Stimulated activated CD8-positive, alpha-beta memory T cell treated with anti-CD3 and anti-CD28 coated beads, Interleukin-15, amount 100 ng/mL, for 4 hours (primary cell): ENCODE measurements at regions not wholly inside any gene's neighbourhood (a gene's known extent, or its start where the extent isn't known, plus 50 kb on each side); places are given as distances from the start of the nearest gene placed in this dataset.

Experiments used
- DNase-seq, 2 donors: peaks; one replicate each; pipeline ENCODE4 v3.0.0-alpha.2; 2020; ENCODE audit warnings: low read depth in 2 of 2

- DNase-seq = no peak
Observed at GRCh38 chr1:87783315-87783714, 454.6 kb downstream of the LMO4 start.

- DNase-seq = no peak
Observed at GRCh38 chr1:87785386-87785785, 456.7 kb downstream of the LMO4 start.

GRCh38 chr1:87786229-87786628 is 457.5 kb downstream of the LMO4 start:
- DNase-seq = no peak

GRCh38 chr1:87786861-87787545 is 458.3 kb downstream of the LMO4 start:
- DNase-seq = no peak

GRCh38 chr1:87787551-87787950 is 458.9 kb downstream of the LMO4 start:
- no peak for DNase-seq

GRCh38 chr1:87790756-87791155 is 462.1 kb downstream of the LMO4 start:
- DNase-seq = no peak

GRCh38 chr1:87791931-87792740 is 463.5 kb downstream of the LMO4 start:
- no peak for DNase-seq

GRCh38 chr1:87794788-87795614 is 466.3 kb downstream of the LMO4 start:
- DNase-seq = no peak

- DNase-seq = no peak
Observed at GRCh38 chr1:87795615-87796337, 467.1 kb downstream of the LMO4 start.

- DNase-seq = no peak
Observed at GRCh38 chr1:87796471-87796901, 467.8 kb downstream of the LMO4 start.

- DNase-seq = no peak
Observed at GRCh38 chr1:87799451-87799850, 470.8 kb downstream of the LMO4 start.

- no peak for DNase-seq
Observed at GRCh38 chr1:87800006-87800405, 471.3 kb downstream of the LMO4 start.

- no peak for DNase-seq
Observed at GRCh38 chr1:87803375-87803774, 474.7 kb downstream of the LMO4 start.

- no peak for DNase-seq
Observed at GRCh38 chr1:87804128-87804527, 475.4 kb downstream of the LMO4 start.

- no peak for DNase-seq
Observed at GRCh38 chr1:87805666-87806378, 477.1 kb downstream of the LMO4 start.

- DNase-seq = no peak
Observed at GRCh38 chr1:87806379-87807094, 477.9 kb downstream of the LMO4 start.

GRCh38 chr1:87810166-87810565 is 481.5 kb downstream of the LMO4 start:
- no peak for DNase-seq

GRCh38 chr1:87812871-87813577 is 484.3 kb downstream of the LMO4 start:
- DNase-seq = no peak

- no peak for DNase-seq
Observed at GRCh38 chr1:87814573-87814972, 485.9 kb downstream of the LMO4 start.

GRCh38 chr1:87816646-87817045 is 488.0 kb downstream of the LMO4 start:
- DNase-seq = no peak
